ENCODE measurements at regions not wholly inside any gene's neighbourhood (a gene's known extent, or its start where the extent isn't known, plus 50 kb on each side); places are given as distances from the start of the nearest gene placed in this dataset.
"Not testable (repeated sequence)": the region's sequence is repeated elsewhere in the genome, so short reads cannot be mapped to it uniquely, and the experiment has no call there.

- H3K9ac ChIP-seq (ENCODE audit: low read depth, low read length): no peak overlapping the region
- no peaks in the 10 kb centered on the region for H3K9me3 ChIP-seq (ENCODE audit: control insufficient read depth, insufficient read depth, low read length)
- no peaks in the 10 kb centered on the region for H3K36me3 ChIP-seq (ENCODE audit: insufficient read depth, low read length)
- H3K4me1 ChIP-seq (ENCODE audit: insufficient read depth, low read length): peaks cover 23% of the 10 kb centered on the region; the same call in 1 of the 2 replicates
These were observed 594.9 kb downstream of the REEP3 start for GRCh38 chr10:64115908-64116643.

DNA sequence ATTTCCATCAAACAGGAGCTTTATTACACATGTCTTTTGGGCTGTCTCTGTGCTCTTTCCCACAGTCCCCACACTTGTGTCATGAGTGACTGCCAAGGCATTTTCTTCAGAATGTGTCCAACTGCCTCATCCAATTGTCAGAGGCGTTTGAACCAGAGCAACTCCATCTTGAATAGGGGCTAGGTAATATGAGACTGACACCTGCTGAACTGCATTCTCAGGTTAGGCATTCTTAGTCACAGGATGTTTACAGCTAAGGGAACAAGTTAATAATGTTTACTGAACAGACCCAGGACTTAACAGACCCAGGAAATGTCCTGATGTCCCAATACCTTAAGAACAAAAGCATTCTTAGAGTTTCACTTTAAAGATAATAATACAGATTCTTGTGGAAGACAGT is 595.5 kb downstream of the REEP3 start:
- no peaks in the 10 kb centered on the region for H3K36me3 ChIP-seq (ENCODE audit: insufficient read depth, low read length)
- H3K9ac ChIP-seq (ENCODE audit: low read depth, low read length): no peak overlapping the region
- peaks cover 23% of the 10 kb centered on the region; the same call in 1 of the 2 replicates for H3K4me1 ChIP-seq (ENCODE audit: insufficient read depth, low read length)
- no peaks in the 10 kb centered on the region for H3K9me3 ChIP-seq (ENCODE audit: control insufficient read depth, insufficient read depth, low read length)

- Histone ChIP-seq H3K4me1 (ENCODE audit: insufficient read depth, low read length) (peaks cover 18% of the 10 kb centered on the region; the same call in 1 of the 2 replicates), H3K9me3 (ENCODE audit: control insufficient read depth, insufficient read depth, low read length) (no peaks in the 10 kb centered on the region), H3K9ac (ENCODE audit: low read depth, low read length) (no peak overlapping the region), H3K36me3 (ENCODE audit: insufficient read depth, low read length) (no peaks in the 10 kb centered on the region)
These were observed 597.5 kb downstream of the REEP3 start for GRCh38 chr10:64118736-64119135.

DNA sequence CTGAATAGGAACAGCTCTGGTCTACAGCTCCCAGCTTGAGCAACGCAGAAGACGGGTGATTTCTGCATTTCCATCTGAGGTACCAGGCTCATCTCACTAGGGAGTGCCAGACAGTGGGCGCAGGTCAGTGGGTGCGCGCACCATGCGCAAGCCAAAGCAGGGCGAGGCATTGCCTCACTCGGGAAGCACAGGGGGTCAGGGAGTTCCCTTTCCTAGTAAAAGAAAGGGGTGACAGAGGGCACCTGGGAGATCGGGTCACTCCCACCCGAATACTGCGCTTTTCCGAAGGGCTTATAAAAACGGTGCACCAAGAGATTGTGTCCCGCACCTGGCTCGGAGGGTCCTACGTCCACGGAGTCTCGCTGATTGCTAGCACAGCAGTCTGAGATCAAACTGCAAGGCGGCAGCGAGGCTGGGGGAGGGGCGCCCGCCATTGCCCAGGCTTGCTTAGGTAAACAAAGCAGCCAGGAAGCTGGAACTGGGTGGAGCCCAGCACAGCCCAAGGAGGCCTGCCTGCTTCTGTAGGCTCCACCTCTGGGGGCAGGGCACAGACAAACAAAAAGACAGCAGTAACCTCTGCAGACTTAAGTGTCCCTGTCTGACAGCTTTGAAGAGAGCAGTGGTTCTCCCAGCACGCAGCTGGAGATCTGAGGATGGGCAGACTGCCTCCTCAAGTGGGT is 599.2 kb downstream of the REEP3 start:
- H3K4me1 ChIP-seq (ENCODE audit: insufficient read depth, low read length): peaks cover 11% of the 10 kb centered on the region; the same call in 1 of the 2 replicates
- not testable (repeated sequence) for H3K36me3 ChIP-seq (ENCODE audit: insufficient read depth, low read length); H3K9ac ChIP-seq (ENCODE audit: low read depth, low read length); H3K9me3 ChIP-seq (ENCODE audit: control insufficient read depth, insufficient read depth, low read length)

DNA sequence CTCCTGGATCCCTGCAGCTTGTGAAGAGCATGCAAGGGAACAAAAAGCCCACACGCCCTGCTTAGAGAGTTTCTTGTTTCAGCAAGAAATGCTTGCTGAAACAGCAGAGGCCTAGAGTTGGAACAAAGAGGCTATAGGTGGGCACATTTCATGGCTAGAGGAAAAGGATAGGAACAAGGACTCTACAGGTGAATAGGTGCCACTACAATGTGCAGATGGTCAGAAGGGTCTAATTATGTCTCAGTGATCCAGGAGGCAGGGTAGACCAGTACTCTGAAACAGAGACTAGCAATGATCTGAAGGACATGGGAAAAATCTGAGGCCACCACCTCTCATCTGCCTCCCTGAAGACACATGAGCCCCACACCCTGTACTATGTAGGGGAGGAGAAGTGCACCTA is 609.0 kb downstream of the REEP3 start:
- peaks cover 5% of the 10 kb centered on the region for H3K9me3 ChIP-seq (ENCODE audit: control insufficient read depth, insufficient read depth, low read length)
- peaks cover 14% of the 10 kb centered on the region; the same call in 1 of the 2 replicates for H3K4me1 ChIP-seq (ENCODE audit: insufficient read depth, low read length)
- no peaks in the 10 kb centered on the region for H3K36me3 ChIP-seq (ENCODE audit: insufficient read depth, low read length)
- no peak overlapping the region for H3K9ac ChIP-seq (ENCODE audit: low read depth, low read length)

DNA sequence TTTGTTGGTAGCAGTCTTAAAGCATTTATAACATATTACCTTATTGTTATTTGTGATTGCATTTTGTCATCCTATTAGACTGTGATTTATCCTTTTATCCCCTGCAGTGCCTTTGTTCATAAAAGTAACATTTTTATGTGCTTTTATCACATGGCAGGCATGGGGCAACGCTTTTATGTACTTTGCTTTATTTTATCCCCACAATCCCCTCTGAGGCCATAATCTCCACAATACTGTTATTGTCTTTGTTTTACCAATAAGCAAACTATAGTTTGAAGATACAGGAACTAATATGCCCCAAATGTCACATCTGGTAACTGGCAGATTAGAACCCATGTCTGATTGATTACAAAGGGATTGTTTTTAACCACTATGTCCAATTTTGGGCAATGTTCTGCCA is 613.5 kb downstream of the REEP3 start:
- Histone ChIP-seq H3K36me3 (ENCODE audit: insufficient read depth, low read length) (no peaks in the 10 kb centered on the region), H3K9ac (ENCODE audit: low read depth, low read length) (no peak overlapping the region), H3K9me3 (ENCODE audit: control insufficient read depth, insufficient read depth, low read length) (no peaks in the 10 kb centered on the region), H3K4me1 (ENCODE audit: insufficient read depth, low read length) (peaks cover 14% of the 10 kb centered on the region; the same call in 1 of the 2 replicates)

- H3K9me3 ChIP-seq (ENCODE audit: control insufficient read depth, insufficient read depth, low read length): no peaks in the 10 kb centered on the region
- H3K4me1 ChIP-seq (ENCODE audit: insufficient read depth, low read length): no peaks in the 10 kb centered on the region
These were observed 621.2 kb downstream of the REEP3 start for GRCh38 chr10:64142395-64142794.

GRCh38 chr10:64148607-64149006 is 627.4 kb downstream of the REEP3 start:
- peaks cover 4% of the 10 kb centered on the region; the same call in 1 of the 2 replicates for H3K4me1 ChIP-seq (ENCODE audit: insufficient read depth, low read length)
- H3K9me3 ChIP-seq (ENCODE audit: control insufficient read depth, insufficient read depth, low read length): no peaks in the 10 kb centered on the region; the same call in 1 of the 2 replicates
- H3K36me3 ChIP-seq (ENCODE audit: insufficient read depth, low read length): no peaks in the 10 kb centered on the region
- no peak overlapping the region for H3K9ac ChIP-seq (ENCODE audit: low read depth, low read length)

More at GRCh38 chr10:64142395-64142794, 621.2 kb downstream of the REEP3 start:
- H3K36me3 ChIP-seq (ENCODE audit: insufficient read depth, low read length): no peaks in the 10 kb centered on the region
- H3K9ac ChIP-seq (ENCODE audit: low read depth, low read length): no peak overlapping the region

GRCh38 chr10:64156166-64156565 is 635.0 kb downstream of the REEP3 start:
- H3K4me1 ChIP-seq (ENCODE audit: insufficient read depth, low read length): no peaks in the 10 kb centered on the region
- no peak overlapping the region for H3K9ac ChIP-seq (ENCODE audit: low read depth, low read length)
- no peaks in the 10 kb centered on the region; the same call in 1 of the 2 replicates for H3K9me3 ChIP-seq (ENCODE audit: control insufficient read depth, insufficient read depth, low read length)
- no peaks in the 10 kb centered on the region for H3K36me3 ChIP-seq (ENCODE audit: insufficient read depth, low read length)

DNA sequence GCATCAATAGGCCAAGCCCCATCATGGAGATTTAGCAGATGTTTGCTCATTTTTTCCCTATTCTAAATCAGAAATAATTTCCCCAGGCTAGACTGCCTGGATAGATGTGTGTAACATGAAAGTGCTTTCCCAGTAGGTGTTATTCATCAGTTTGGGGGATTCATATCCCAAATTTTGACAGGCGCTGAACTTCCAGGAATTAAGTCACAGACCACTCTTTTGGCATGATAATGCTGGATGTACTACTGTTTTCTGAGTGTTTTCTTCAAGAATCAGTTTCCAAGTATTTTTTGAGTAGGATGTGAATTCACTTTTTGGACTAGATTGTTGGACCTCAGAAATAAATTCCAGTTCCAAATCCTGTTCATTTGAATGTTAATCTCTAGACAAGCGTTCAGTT is 637.4 kb downstream of the REEP3 start:
- Histone ChIP-seq H3K9ac (ENCODE audit: low read depth, low read length) (no peak overlapping the region), H3K9me3 (ENCODE audit: control insufficient read depth, insufficient read depth, low read length) (no peaks in the 10 kb centered on the region; the same call in 1 of the 2 replicates), H3K4me1 (ENCODE audit: insufficient read depth, low read length) (no peaks in the 10 kb centered on the region), H3K36me3 (ENCODE audit: insufficient read depth, low read length) (no peaks in the 10 kb centered on the region)

- Histone ChIP-seq H3K9me3 (ENCODE audit: control insufficient read depth, insufficient read depth, low read length) (no peaks in the 10 kb centered on the region; the same call in 1 of the 2 replicates), H3K36me3 (ENCODE audit: insufficient read depth, low read length) (no peaks in the 10 kb centered on the region), H3K4me1 (ENCODE audit: insufficient read depth, low read length) (no peaks in the 10 kb centered on the region), H3K9ac (ENCODE audit: low read depth, low read length) (no peak overlapping the region)
These were observed 639.0 kb downstream of the REEP3 start for GRCh38 chr10:64159910-64160872.

DNA sequence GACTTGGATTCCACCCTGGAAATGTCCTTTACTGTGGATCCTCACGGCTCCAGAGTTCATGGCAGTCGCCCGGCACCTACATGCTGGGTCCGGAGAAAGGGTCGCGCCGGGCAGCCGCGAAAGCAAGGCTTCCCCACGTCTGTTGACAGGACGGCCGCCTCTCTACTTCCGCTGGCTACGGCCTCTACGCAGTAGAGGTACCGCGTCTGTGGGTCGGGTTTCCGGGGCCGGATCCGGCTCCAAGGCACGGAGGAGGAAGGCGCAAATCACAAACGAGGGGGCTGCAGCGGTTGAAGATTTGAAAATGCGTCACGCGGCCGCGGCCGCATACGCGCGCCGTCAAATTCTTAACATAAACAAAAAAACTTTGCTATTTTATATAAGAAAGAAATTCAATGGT is 649.6 kb downstream of the REEP3 start:
- Histone ChIP-seq H3K9me3 (ENCODE audit: control insufficient read depth, insufficient read depth, low read length) (no peaks in the 10 kb centered on the region), H3K9ac (ENCODE audit: low read depth, low read length) (no peak overlapping the region), H3K4me1 (ENCODE audit: insufficient read depth, low read length) (no peaks in the 10 kb centered on the region), H3K36me3 (ENCODE audit: insufficient read depth, low read length) (no peaks in the 10 kb centered on the region)

DNA sequence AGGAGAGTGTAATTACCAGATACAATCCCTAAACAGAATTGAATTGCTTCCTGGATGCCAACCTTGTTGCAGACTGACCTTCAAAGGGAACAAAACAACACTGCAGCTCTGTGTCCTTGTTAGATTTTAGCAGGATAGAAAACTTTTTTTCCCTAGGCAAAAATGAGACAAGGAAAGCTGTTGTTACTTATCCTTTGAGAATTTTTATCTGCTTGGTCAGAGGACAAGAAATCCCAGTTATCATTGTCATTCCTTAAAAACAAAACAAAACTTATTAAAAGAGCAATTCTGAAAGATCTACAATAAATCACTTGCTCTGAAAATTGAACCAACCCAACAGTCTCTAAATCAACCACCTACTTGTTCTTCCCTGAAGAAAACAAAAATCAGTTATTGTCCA is 652.6 kb downstream of the REEP3 start:
- H3K4me1 ChIP-seq (ENCODE audit: insufficient read depth, low read length): no peaks in the 10 kb centered on the region
- no peak overlapping the region for H3K9ac ChIP-seq (ENCODE audit: low read depth, low read length)
- no peaks in the 10 kb centered on the region for H3K36me3 ChIP-seq (ENCODE audit: insufficient read depth, low read length)
- H3K9me3 ChIP-seq (ENCODE audit: control insufficient read depth, insufficient read depth, low read length): no peaks in the 10 kb centered on the region; the same call in 1 of the 2 replicates

DNA sequence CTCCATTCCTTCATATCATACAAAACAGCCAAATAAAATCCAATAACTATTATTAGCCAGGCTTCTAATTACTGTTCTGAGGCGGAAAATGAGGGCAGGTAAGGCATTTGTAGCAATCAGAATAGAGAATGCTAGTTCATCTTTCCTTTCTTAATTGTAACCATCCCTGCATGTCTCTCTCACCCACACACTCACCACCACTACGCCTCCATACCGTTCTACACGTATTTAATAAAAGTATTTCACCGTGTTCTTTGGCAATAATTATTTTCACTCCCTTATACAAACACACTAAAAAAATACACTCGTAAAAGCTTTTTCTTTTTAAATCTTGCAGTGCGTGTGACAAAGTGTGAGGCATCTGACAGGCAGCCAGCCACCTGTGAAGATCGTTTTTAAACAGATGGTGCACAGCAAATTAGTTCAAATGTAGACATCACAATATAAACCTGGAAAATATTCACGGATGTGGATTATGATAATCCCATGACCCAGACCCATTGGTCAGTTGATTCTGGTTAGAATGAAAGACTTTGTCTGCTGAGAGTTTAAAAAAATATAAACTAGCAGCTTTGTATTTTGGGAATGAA is 653.6 kb downstream of the REEP3 start:
- Histone ChIP-seq H3K9me3 (ENCODE audit: control insufficient read depth, insufficient read depth, low read length) (no peaks in the 10 kb centered on the region; the same call in 1 of the 2 replicates), H3K9ac (ENCODE audit: low read depth, low read length) (no peak overlapping the region), H3K36me3 (ENCODE audit: insufficient read depth, low read length) (no peaks in the 10 kb centered on the region), H3K4me1 (ENCODE audit: insufficient read depth, low read length) (no peaks in the 10 kb centered on the region)

Data from ES-I3 (cell line).